ENCODE measurements at regions not wholly inside any gene's neighbourhood (a gene's known extent, or its start where the extent isn't known, plus 50 kb on each side); places are given as distances from the start of the nearest gene placed in this dataset.

GRCh38 chr12:15272376-15272775, 49.9 kb upstream of the PTPRO start:
- DNase-seq (ENCODE audit: low read depth, low spot score) = peak; percentile 8
- H3K4me3 ChIP-seq (ENCODE audit: low read length) = no peak overlapping the region

Measured in Jurkat, Clone E6-1 (cell line).